ENCODE measurements at regions not wholly inside any gene's neighbourhood (a gene's known extent, or its start where the extent isn't known, plus 50 kb on each side); places are given as distances from the start of the nearest gene placed in this dataset.

GRCh38 chr21:38702196-38702595, 103.5 kb upstream of the ETS2 start:
- H3K4me1 Mint-ChIP-seq, result no peaks in the 10 kb centered on the region

GRCh38 chr21:38709876-38710275, 95.9 kb upstream of the ETS2 start:
- H3K9me3 ChIP-seq (ENCODE audit: low read length), result no peaks in the 10 kb centered on the region
- H3K27ac ChIP-seq (ENCODE audit: low read depth, low read length), result no peak overlapping the region
- peaks cover 0 to 3% (median 0%) of the 10 kb centered on the region in 5 donors for H3K9me3 Mint-ChIP-seq
- peaks cover 0 to 1% (median 0%) of the 10 kb centered on the region in 3 donors for H3K36me3 Mint-ChIP-seq
- CTCF ChIA-PET, result interaction anchor here (0.6 kb wide), 1 partner anchor 388 kb away, joined by 3 read pairs; no protein-coding TSS in a partner anchor
- H3K4me3 Mint-ChIP-seq, result no peak overlapping the region
- no peaks in the 10 kb centered on the region for H3K36me3 ChIP-seq (ENCODE audit: insufficient read depth, low read length)
- peak overlapping the region in 1 of 8 donors; percentile 26 for H3K27ac Mint-ChIP-seq
- POLR2A ChIA-PET, result no interaction called here
- H3K4me3 ChIP-seq (ENCODE audit: low read length), result no peak overlapping the region
- peaks cover 10 to 48% of the 10 kb centered on the region in 2 donors for H3K27me3 Mint-ChIP-seq
- no peaks in the 10 kb centered on the region for H3K4me1 Mint-ChIP-seq
- H3K27me3 ChIP-seq (ENCODE audit: insufficient read depth, low read length, poor library complexity, severe bottlenecking), result no peaks in the 10 kb centered on the region
- no peaks in the 10 kb centered on the region for H3K4me1 ChIP-seq (ENCODE audit: insufficient read depth, low read length)
- DNase-seq, result no peak

More at GRCh38 chr21:38702196-38702595, 103.5 kb upstream of the ETS2 start:
- no peaks in the 10 kb centered on the region for H3K4me1 ChIP-seq (ENCODE audit: insufficient read depth, low read length)
- H3K36me3 Mint-ChIP-seq, result peaks cover 0 to 1% (median 0%) of the 10 kb centered on the region in 3 donors
- no peaks in the 10 kb centered on the region for H3K9me3 ChIP-seq (ENCODE audit: low read length)
- peaks cover 4 to 57% of the 10 kb centered on the region in 2 donors for H3K27me3 Mint-ChIP-seq
- H3K27ac Mint-ChIP-seq, result no peak overlapping the region
- ChIA-PET POLR2A (no interaction called here), CTCF (no interaction called here)
- H3K4me3 ChIP-seq (ENCODE audit: low read length), result no peak overlapping the region
- H3K27ac ChIP-seq (ENCODE audit: low read depth, low read length), result no peak overlapping the region
- no peak overlapping the region for H3K4me3 Mint-ChIP-seq
- peaks cover 0 to under 1% (median 0%) of the 10 kb centered on the region in 5 donors for H3K9me3 Mint-ChIP-seq
- H3K36me3 ChIP-seq (ENCODE audit: insufficient read depth, low read length), result no peaks in the 10 kb centered on the region
- no peaks in the 10 kb centered on the region for H3K27me3 ChIP-seq (ENCODE audit: insufficient read depth, low read length, poor library complexity, severe bottlenecking)
- no peak for DNase-seq

- no peaks in the 10 kb centered on the region for H3K9me3 ChIP-seq (ENCODE audit: low read length)
- H3K9me3 Mint-ChIP-seq, result peaks cover 0 to 3% (median 0%) of the 10 kb centered on the region in 5 donors
- no peaks in the 10 kb centered on the region for H3K4me1 ChIP-seq (ENCODE audit: insufficient read depth, low read length)
- H3K36me3 ChIP-seq (ENCODE audit: insufficient read depth, low read length), result no peaks in the 10 kb centered on the region
- CTCF ChIA-PET, result interaction anchor here (1.5 kb wide), 1 partner anchor 22 kb away, joined by 3 read pairs; no protein-coding TSS in a partner anchor
- no peaks in the 10 kb centered on the region for H3K4me1 Mint-ChIP-seq
- H3K27me3 Mint-ChIP-seq, result peaks cover 10 to 44% of the 10 kb centered on the region in 2 donors
- no peaks in the 10 kb centered on the region for H3K27me3 ChIP-seq (ENCODE audit: insufficient read depth, low read length, poor library complexity, severe bottlenecking)
- no peak overlapping the region for H3K27ac ChIP-seq (ENCODE audit: low read depth, low read length)
- no peaks in the 10 kb centered on the region for H3K36me3 Mint-ChIP-seq
- no peak overlapping the region for H3K4me3 Mint-ChIP-seq
- no peak for DNase-seq
- no peak overlapping the region for H3K4me3 ChIP-seq (ENCODE audit: low read length)
- no peak overlapping the region for H3K27ac Mint-ChIP-seq
- POLR2A ChIA-PET, result no interaction called here
Measured at GRCh38 chr21:38712071-38712470, 93.7 kb upstream of the ETS2 start.

- Histone ChIP-seq H3K9me3 (ENCODE audit: low read length) (no peaks in the 10 kb centered on the region), H3K4me1 (ENCODE audit: insufficient read depth, low read length) (no peaks in the 10 kb centered on the region), H3K36me3 (ENCODE audit: insufficient read depth, low read length) (no peaks in the 10 kb centered on the region), H3K27me3 (ENCODE audit: insufficient read depth, low read length, poor library complexity, severe bottlenecking) (no peaks in the 10 kb centered on the region), H3K4me3 (ENCODE audit: low read length) (no peak overlapping the region), H3K27ac (ENCODE audit: low read depth, low read length) (no peak overlapping the region)
- ChIA-PET CTCF (interaction anchor here (1.5 kb wide), 1 partner anchor 22 kb away, joined by 3 read pairs; no protein-coding TSS in a partner anchor), POLR2A (no interaction called here)
- no peak for DNase-seq
- Mint-ChIP-seq H3K36me3 (no peaks in the 10 kb centered on the region), H3K4me1 (no peaks in the 10 kb centered on the region), H3K27me3 (peaks cover 10 to 48% of the 10 kb centered on the region in 2 donors), H3K27ac (no peak overlapping the region), H3K9me3 (peaks cover 0 to 3% (median 0%) of the 10 kb centered on the region in 5 donors), H3K4me3 (no peak overlapping the region)
Measured at GRCh38 chr21:38712664-38713063, 93.1 kb upstream of the ETS2 start.

GRCh38 chr21:38714039-38714817, 91.5 kb upstream of the ETS2 start:
- Histone ChIP-seq H3K27me3 (ENCODE audit: insufficient read depth, low read length, poor library complexity, severe bottlenecking) (no peaks in the 10 kb centered on the region), H3K36me3 (ENCODE audit: insufficient read depth, low read length) (no peaks in the 10 kb centered on the region), H3K9me3 (ENCODE audit: low read length) (no peaks in the 10 kb centered on the region), H3K27ac (ENCODE audit: low read depth, low read length) (no peak overlapping the region), H3K4me3 (ENCODE audit: low read length) (no peak overlapping the region), H3K4me1 (ENCODE audit: insufficient read depth, low read length) (no peaks in the 10 kb centered on the region)
- Mint-ChIP-seq H3K9me3 (peaks cover 0 to 3% (median 0%) of the 10 kb centered on the region in 5 donors), H3K4me1 (no peaks in the 10 kb centered on the region), H3K4me3 (no peak overlapping the region), H3K36me3 (no peaks in the 10 kb centered on the region), H3K27me3 (peaks cover 10 to 40% of the 10 kb centered on the region in 2 donors), H3K27ac (peak overlapping the region in 1 of 8 donors; percentile 20)
- no peak for DNase-seq
- CTCF ChIA-PET, result no interaction called here
- POLR2A ChIA-PET, result no interaction called here

- Histone ChIP-seq H3K36me3 (ENCODE audit: insufficient read depth, low read length) (no peaks in the 10 kb centered on the region), H3K27ac (ENCODE audit: low read depth, low read length) (no peak overlapping the region), H3K4me3 (ENCODE audit: low read length) (no peak overlapping the region), H3K9me3 (ENCODE audit: low read length) (no peaks in the 10 kb centered on the region), H3K27me3 (ENCODE audit: insufficient read depth, low read length, poor library complexity, severe bottlenecking) (no peaks in the 10 kb centered on the region), H3K4me1 (ENCODE audit: insufficient read depth, low read length) (no peaks in the 10 kb centered on the region)
- no peak overlapping the region for H3K4me3 Mint-ChIP-seq
- no peak for DNase-seq
- H3K27ac Mint-ChIP-seq, result no peak overlapping the region
- ChIA-PET POLR2A (no interaction called here), CTCF (no interaction called here)
- H3K4me1 Mint-ChIP-seq, result no peaks in the 10 kb centered on the region
- peaks cover 0 to 3% (median 0%) of the 10 kb centered on the region in 5 donors for H3K9me3 Mint-ChIP-seq
- H3K36me3 Mint-ChIP-seq, result no peaks in the 10 kb centered on the region
- H3K27me3 Mint-ChIP-seq, result peaks cover 7 to 35% of the 10 kb centered on the region in 2 donors
Measured at GRCh38 chr21:38714999-38715398, 90.7 kb upstream of the ETS2 start.

GRCh38 chr21:38716088-38716487, 89.6 kb upstream of the ETS2 start:
- Mint-ChIP-seq H3K27me3 (peaks cover 3 to 31% of the 10 kb centered on the region in 2 donors), H3K36me3 (no peaks in the 10 kb centered on the region), H3K27ac (no peak overlapping the region), H3K4me1 (no peaks in the 10 kb centered on the region), H3K4me3 (no peak overlapping the region), H3K9me3 (no peaks in the 10 kb centered on the region)
- Histone ChIP-seq H3K27me3 (ENCODE audit: insufficient read depth, low read length, poor library complexity, severe bottlenecking) (no peaks in the 10 kb centered on the region), H3K4me3 (ENCODE audit: low read length) (no peak overlapping the region), H3K9me3 (ENCODE audit: low read length) (no peaks in the 10 kb centered on the region), H3K27ac (ENCODE audit: low read depth, low read length) (no peak overlapping the region), H3K36me3 (ENCODE audit: insufficient read depth, low read length) (no peaks in the 10 kb centered on the region), H3K4me1 (ENCODE audit: insufficient read depth, low read length) (no peaks in the 10 kb centered on the region)
- ChIA-PET POLR2A (no interaction called here), CTCF (no interaction called here)
- no peak for DNase-seq

GRCh38 chr21:38716942-38717341, 88.8 kb upstream of the ETS2 start:
- Histone ChIP-seq H3K27me3 (ENCODE audit: insufficient read depth, low read length, poor library complexity, severe bottlenecking) (no peaks in the 10 kb centered on the region), H3K36me3 (ENCODE audit: insufficient read depth, low read length) (no peaks in the 10 kb centered on the region), H3K9me3 (ENCODE audit: low read length) (no peaks in the 10 kb centered on the region), H3K4me1 (ENCODE audit: insufficient read depth, low read length) (no peaks in the 10 kb centered on the region), H3K4me3 (ENCODE audit: low read length) (no peak overlapping the region), H3K27ac (ENCODE audit: low read depth, low read length) (no peak overlapping the region)
- Mint-ChIP-seq H3K4me3 (no peak overlapping the region), H3K9me3 (no peaks in the 10 kb centered on the region), H3K27ac (no peak overlapping the region), H3K4me1 (no peaks in the 10 kb centered on the region), H3K27me3 (peaks cover 3 to 27% of the 10 kb centered on the region in 2 donors), H3K36me3 (no peaks in the 10 kb centered on the region)
- POLR2A ChIA-PET, result no interaction called here
- CTCF ChIA-PET, result no interaction called here
- DNase-seq, result no peak
